ENCODE measurements at regions not wholly inside any gene's neighbourhood (a gene's known extent, or its start where the extent isn't known, plus 50 kb on each side); places are given as distances from the start of the nearest gene placed in this dataset.

- H3K9ac ChIP-seq (ENCODE audit: low read length) = no peak overlapping the region
- H3K36me3 Mint-ChIP-seq (ENCODE audit: low read depth, unreplicated experiment) = no peaks in the 10 kb centered on the region
- no peak overlapping the region for H3K27ac ChIP-seq (ENCODE audit: low read depth, low read length)
- no peaks in the 10 kb centered on the region for H3K4me1 ChIP-seq (ENCODE audit: insufficient read depth, low read length)
- H3K79me2 ChIP-seq (ENCODE audit: insufficient read depth, low read length) = no peaks in the 10 kb centered on the region
- no peaks in the 10 kb centered on the region for H3K9me3 Mint-ChIP-seq (ENCODE audit: unreplicated experiment)
- H3K4me1 Mint-ChIP-seq (ENCODE audit: low read depth, unreplicated experiment) = no peaks in the 10 kb centered on the region
- H3K9me3 ChIP-seq (ENCODE audit: insufficient read depth, low read depth, low read length) = no peaks in the 10 kb centered on the region
- H3K27me3 Mint-ChIP-seq (ENCODE audit: low read depth, unreplicated experiment) = peaks cover 7% of the 10 kb centered on the region
- TF ChIP-seq EZH2 (IDR thresholded peaks at IDR 0.05; ENCODE audit: insufficient read depth, low read length) (no peak), CTCF (IDR thresholded peaks at IDR 0.05; ENCODE audit: insufficient read depth, low read depth, low read length) (no peak)
- H2AFZ ChIP-seq (ENCODE audit: low read depth, low read length) = no peak overlapping the region
- DNase-seq (ENCODE audit: low read depth) (no peak), FAIRE-seq (no peak)
- no peak overlapping the region for H3K4me3 Mint-ChIP-seq (ENCODE audit: unreplicated experiment)
- no peak overlapping the region for H3K4me3 ChIP-seq (ENCODE audit: insufficient read depth, low read depth, low read length)
- H3K4me2 ChIP-seq (ENCODE audit: low read length) = no peak overlapping the region
- H3K27ac Mint-ChIP-seq (ENCODE audit: unreplicated experiment) = no peak overlapping the region
- H3K27me3 ChIP-seq (ENCODE audit: insufficient read depth, low read length) = no peaks in the 10 kb centered on the region
- no peaks in the 10 kb centered on the region for H3K36me3 ChIP-seq (ENCODE audit: insufficient read depth, low read length)
- H4K20me1 ChIP-seq (ENCODE audit: insufficient read depth, low read length) = no peaks in the 10 kb centered on the region
These were observed 151.5 kb downstream of the KIF20B start for GRCh38 chr10:89852872-89853271.

DNA sequence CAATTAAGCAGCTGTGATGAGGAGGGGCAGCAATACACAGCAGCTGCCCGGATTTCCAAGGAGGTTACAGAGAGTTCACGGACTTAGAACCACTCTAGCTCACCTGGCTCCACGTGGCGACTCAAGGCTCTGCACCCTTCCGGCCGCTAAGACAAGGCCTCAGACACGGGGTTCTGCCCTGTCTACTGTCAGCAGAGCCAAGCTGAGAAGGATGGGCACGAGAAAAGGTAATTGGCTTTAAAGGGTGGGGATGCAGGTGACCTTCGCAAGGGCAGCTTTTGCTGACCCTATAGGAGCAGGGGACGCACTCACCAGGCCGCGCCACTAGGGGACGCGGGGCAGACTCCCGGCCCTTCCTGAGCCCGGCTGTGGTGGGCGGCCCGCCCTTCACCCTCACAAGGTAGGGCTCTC, 152.4 kb downstream of the KIF20B start:
- Mint-ChIP-seq H3K36me3 (ENCODE audit: low read depth, unreplicated experiment) (no peaks in the 10 kb centered on the region), H3K4me3 (ENCODE audit: unreplicated experiment) (no peak overlapping the region), H3K27ac (ENCODE audit: unreplicated experiment) (no peak overlapping the region), H3K9me3 (ENCODE audit: unreplicated experiment) (no peaks in the 10 kb centered on the region), H3K27me3 (ENCODE audit: low read depth, unreplicated experiment) (peaks cover 7% of the 10 kb centered on the region), H3K4me1 (ENCODE audit: low read depth, unreplicated experiment) (no peaks in the 10 kb centered on the region)
- Histone ChIP-seq H3K4me3 (ENCODE audit: insufficient read depth, low read depth, low read length) (no peak overlapping the region), H3K4me2 (ENCODE audit: low read length) (no peak overlapping the region), H2AFZ (ENCODE audit: low read depth, low read length) (no peak overlapping the region), H3K9ac (ENCODE audit: low read length) (no peak overlapping the region), H3K79me2 (ENCODE audit: insufficient read depth, low read length) (no peaks in the 10 kb centered on the region), H3K27me3 (ENCODE audit: insufficient read depth, low read length) (no peaks in the 10 kb centered on the region), H3K4me1 (ENCODE audit: insufficient read depth, low read length) (no peaks in the 10 kb centered on the region), H3K9me3 (ENCODE audit: insufficient read depth, low read depth, low read length) (no peaks in the 10 kb centered on the region), H3K27ac (ENCODE audit: low read depth, low read length) (no peak overlapping the region), H4K20me1 (ENCODE audit: insufficient read depth, low read length) (no peaks in the 10 kb centered on the region), H3K36me3 (ENCODE audit: insufficient read depth, low read length) (no peaks in the 10 kb centered on the region)
- TF ChIP-seq CTCF (IDR thresholded peaks at IDR 0.05; ENCODE audit: insufficient read depth, low read depth, low read length) (no peak), EZH2 (IDR thresholded peaks at IDR 0.05; ENCODE audit: insufficient read depth, low read length) (no peak)
- FAIRE-seq (no peak), DNase-seq (ENCODE audit: low read depth) (no peak)

DNA sequence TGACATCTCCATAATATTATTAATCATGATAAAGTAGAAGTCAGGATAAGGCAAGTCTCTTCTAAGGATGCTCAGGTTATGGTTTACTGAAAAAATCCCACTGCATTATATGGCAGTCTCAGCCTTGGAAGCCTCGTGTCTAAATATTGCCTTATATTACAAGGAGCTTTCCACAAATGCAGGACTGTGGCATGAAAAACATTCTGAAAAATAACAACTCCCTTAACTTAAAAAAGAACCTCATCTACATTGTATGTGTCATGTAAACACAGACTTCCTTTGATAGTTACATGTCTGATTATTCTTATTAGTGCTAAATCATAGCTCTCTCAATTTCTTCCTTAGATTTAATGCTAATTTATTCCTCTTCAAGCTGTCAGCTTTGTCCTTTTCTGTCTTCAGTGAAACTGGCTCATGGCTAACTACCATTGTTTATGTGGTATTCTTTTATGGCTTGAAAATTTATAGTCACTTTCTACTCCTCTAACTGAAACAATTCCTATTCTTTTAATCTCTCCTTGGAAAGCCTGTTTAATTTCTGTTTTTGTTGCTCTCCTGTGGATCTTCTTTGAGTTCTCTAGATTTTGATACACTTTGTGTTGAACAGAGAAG, 156.1 kb downstream of the KIF20B start:
- DNase-seq (ENCODE audit: low read depth) (peak; percentile 32), FAIRE-seq (no peak)
- Mint-ChIP-seq H3K36me3 (ENCODE audit: low read depth, unreplicated experiment) (no peaks in the 10 kb centered on the region), H3K4me1 (ENCODE audit: low read depth, unreplicated experiment) (peaks cover 13% of the 10 kb centered on the region), H3K27ac (ENCODE audit: unreplicated experiment) (no peak overlapping the region), H3K4me3 (ENCODE audit: unreplicated experiment) (no peak overlapping the region), H3K27me3 (ENCODE audit: low read depth, unreplicated experiment) (no peaks in the 10 kb centered on the region), H3K9me3 (ENCODE audit: unreplicated experiment) (no peaks in the 10 kb centered on the region)
- H3K4me2 ChIP-seq (ENCODE audit: low read length) = no peak overlapping the region
- H3K4me3 ChIP-seq (ENCODE audit: insufficient read depth, low read depth, low read length) = no peak overlapping the region
- no peaks in the 10 kb centered on the region for H3K27me3 ChIP-seq (ENCODE audit: insufficient read depth, low read length)
- no peaks in the 10 kb centered on the region for H3K9me3 ChIP-seq (ENCODE audit: insufficient read depth, low read depth, low read length)
- no peak overlapping the region for H2AFZ ChIP-seq (ENCODE audit: low read depth, low read length)
- no peaks in the 10 kb centered on the region for H3K36me3 ChIP-seq (ENCODE audit: insufficient read depth, low read length)
- no peak overlapping the region for H3K27ac ChIP-seq (ENCODE audit: low read depth, low read length)
- H3K9ac ChIP-seq (ENCODE audit: low read length) = no peak overlapping the region
- no peaks in the 10 kb centered on the region for H3K79me2 ChIP-seq (ENCODE audit: insufficient read depth, low read length)
- no peaks in the 10 kb centered on the region for H4K20me1 ChIP-seq (ENCODE audit: insufficient read depth, low read length)
- H3K4me1 ChIP-seq (ENCODE audit: insufficient read depth, low read length) = peaks cover 15% of the 10 kb centered on the region
- TF ChIP-seq EZH2 (IDR thresholded peaks at IDR 0.05; ENCODE audit: insufficient read depth, low read length) (no peak), CTCF (IDR thresholded peaks at IDR 0.05; ENCODE audit: insufficient read depth, low read depth, low read length) (no peak)
